ENCODE measurements at regions not wholly inside any gene's neighbourhood (a gene's known extent, or its start where the extent isn't known, plus 50 kb on each side); places are given as distances from the start of the nearest gene placed in this dataset.

DNA sequence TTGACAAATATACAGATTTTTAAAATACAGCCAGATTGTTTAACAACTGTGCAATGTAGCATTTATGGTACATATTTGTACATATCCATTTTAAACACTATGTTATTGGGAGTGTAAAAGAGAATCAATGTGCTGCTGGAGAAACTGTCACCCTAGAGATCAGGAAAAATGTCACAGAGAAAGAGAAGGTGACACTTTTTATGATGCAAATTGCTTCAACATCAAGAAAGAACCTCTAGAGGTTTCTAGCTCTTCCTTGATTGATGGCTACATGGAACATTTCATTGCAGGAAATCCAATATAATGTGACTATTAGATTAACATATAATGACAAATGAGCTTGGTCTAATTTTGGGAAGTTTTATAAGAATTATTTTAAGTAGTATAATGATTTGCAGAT is 1491.2 kb upstream of the PCDH20 start:
- TF ChIP-seq, protein P1, sequence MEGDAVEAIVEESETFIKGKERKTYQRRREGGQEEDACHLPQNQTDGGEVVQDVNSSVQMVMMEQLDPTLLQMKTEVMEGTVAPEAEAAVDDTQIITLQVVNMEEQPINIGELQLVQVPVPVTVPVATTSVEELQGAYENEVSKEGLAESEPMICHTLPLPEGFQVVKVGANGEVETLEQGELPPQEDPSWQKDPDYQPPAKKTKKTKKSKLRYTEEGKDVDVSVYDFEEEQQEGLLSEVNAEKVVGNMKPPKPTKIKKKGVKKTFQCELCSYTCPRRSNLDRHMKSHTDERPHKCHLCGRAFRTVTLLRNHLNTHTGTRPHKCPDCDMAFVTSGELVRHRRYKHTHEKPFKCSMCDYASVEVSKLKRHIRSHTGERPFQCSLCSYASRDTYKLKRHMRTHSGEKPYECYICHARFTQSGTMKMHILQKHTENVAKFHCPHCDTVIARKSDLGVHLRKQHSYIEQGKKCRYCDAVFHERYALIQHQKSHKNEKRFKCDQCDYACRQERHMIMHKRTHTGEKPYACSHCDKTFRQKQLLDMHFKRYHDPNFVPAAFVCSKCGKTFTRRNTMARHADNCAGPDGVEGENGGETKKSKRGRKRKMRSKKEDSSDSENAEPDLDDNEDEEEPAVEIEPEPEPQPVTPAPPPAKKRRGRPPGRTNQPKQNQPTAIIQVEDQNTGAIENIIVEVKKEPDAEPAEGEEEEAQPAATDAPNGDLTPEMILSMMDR (IDR thresholded peaks at IDR 0.05 in 4 of 5, conservative IDR thresholded peaks at IDR 0.05 in 1 of 5), result no peak
- no peak for TF ChIP-seq POLR2A (IDR thresholded peaks at IDR 0.05)

Measured in gastrocnemius medialis (tissue), 4 donors.